ENCODE measurements at regions not wholly inside any gene's neighbourhood (a gene's known extent, or its start where the extent isn't known, plus 50 kb on each side); places are given as distances from the start of the nearest gene placed in this dataset.
"Not testable (repeated sequence)": the region's sequence is repeated elsewhere in the genome, so short reads cannot be mapped to it uniquely, and the experiment has no call there.

DNA sequence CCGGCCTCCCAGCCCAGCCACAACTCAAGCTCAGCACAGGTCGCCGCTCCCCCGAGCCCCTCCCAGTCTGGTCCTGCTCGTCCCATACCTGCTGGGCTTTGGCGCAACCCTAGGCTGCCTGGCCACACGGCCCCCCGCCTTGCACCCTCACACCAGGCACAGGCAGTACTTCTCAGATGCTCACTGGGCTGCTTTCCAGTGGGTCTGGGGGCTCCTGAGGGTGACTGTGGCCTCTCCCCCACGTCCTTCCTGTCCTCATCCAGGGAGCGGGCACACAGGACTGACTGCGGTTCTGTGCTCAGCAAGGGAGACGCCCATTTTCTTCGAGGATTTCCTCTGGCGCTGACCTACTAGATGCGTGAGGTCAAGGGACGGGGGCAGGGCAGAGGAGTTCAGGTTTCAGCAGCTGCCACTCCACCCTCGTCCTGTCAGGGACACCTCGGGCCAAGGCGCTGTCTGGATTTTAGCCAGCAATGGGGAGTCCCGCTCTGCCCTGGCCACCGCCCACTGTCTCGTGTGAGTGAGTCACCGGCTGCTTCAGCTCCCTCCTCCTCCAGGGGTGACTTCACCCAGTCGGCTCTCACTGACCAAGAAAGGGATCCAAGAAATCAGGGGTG is 115.8 kb downstream of the NPIPB11 start:
- DNase-seq (ENCODE audit: low read depth, low spot score) (peak; percentile 44), FAIRE-seq (peak; percentile 23), ATAC-seq (peak; percentile 96)
- Histone ChIP-seq H3K9ac (ENCODE audit: control insufficient read depth, insufficient read depth, low read length) (no peak overlapping the region), H3K79me2 (ENCODE audit: control insufficient read depth, insufficient read depth, low read length) (no peaks in the 10 kb centered on the region), H3K27me3 (replicated peaks in 1 of 2; ENCODE audit: control insufficient read depth in 2 of 2, insufficient read depth in 2 of 2, low read length in 1 of 2) (no peaks in the 10 kb centered on the region), H3K36me3 (ENCODE audit: control insufficient read depth in 2 of 2, insufficient read depth in 2 of 2, low read length in 1 of 2) (no peaks in the 10 kb centered on the region), H2AFZ (ENCODE audit: control insufficient read depth, low read depth, low read length) (no peak overlapping the region), H3K27ac (ENCODE audit: control insufficient read depth, insufficient read depth) (no peak overlapping the region), H3K4me2 (ENCODE audit: control insufficient read depth, insufficient read depth) (0 out of 2 replicates have a peak overlapping the region, but pooled peaks have one; percentile 25), H3K4me1 (ENCODE audit: control insufficient read depth, insufficient read depth, low read length) (peaks cover 4% of the 10 kb centered on the region; the same call in 1 of the 2 replicates), H4K20me1 (ENCODE audit: control insufficient read depth, insufficient read depth) (no peaks in the 10 kb centered on the region), H3K9me3 (replicated peaks; ENCODE audit: control insufficient read depth, insufficient read depth, low read length) (no peaks in the 10 kb centered on the region), H3K4me3 (no peak overlapping the region)
- POLR2A ChIA-PET: no interaction called here
- SMC1A ChIA-PET (ENCODE audit: uncharacterized antibody, unreplicated experiment): interaction anchor here (0.6 kb wide), 1 partner anchor 133 kb away, joined by 3 read pairs; no protein-coding TSS in a partner anchor
- RAD21 ChIA-PET (ENCODE audit: unreplicated experiment): no interaction called here
- in situ Hi-C loops (cut with MboI) (no loop called here), intact Hi-C loops (cut with micrococcal nuclease; ENCODE audit: unreplicated experiment) (no loop called here)
- CTCF ChIA-PET: no interaction called here
- 19% methylated on average over 14 of the region's 24 CpGs for WGBS (ENCODE audit: insufficient coverage, insufficient replicate concordance, low lambda C conversion rate, missing lambda C conversion rate)
- TF ChIP-seq, protein P1, sequence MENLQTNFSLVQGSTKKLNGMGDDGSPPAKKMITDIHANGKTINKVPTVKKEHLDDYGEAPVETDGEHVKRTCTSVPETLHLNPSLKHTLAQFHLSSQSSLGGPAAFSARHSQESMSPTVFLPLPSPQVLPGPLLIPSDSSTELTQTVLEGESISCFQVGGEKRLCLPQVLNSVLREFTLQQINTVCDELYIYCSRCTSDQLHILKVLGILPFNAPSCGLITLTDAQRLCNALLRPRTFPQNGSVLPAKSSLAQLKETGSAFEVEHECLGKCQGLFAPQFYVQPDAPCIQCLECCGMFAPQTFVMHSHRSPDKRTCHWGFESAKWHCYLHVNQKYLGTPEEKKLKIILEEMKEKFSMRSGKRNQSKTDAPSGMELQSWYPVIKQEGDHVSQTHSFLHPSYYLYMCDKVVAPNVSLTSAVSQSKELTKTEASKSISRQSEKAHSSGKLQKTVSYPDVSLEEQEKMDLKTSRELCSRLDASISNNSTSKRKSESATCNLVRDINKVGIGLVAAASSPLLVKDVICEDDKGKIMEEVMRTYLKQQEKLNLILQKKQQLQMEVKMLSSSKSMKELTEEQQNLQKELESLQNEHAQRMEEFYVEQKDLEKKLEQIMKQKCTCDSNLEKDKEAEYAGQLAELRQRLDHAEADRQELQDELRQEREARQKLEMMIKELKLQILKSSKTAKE (IDR thresholded peaks at IDR 0.05; ENCODE audit: low read depth, poor library complexity, severe bottlenecking): peak; percentile 30
- peak; percentile 86 for TF ChIP-seq NR2F1 (conservative IDR thresholded peaks at IDR 0.05)
- TF ChIP-seq BHLHE40 (IDR thresholded peaks at IDR 0.05; ENCODE audit: borderline replicate concordance in 1 of 2, low read depth in 2 of 2, low read length in 1 of 2): peak; percentile 60 to 88
- 0 out of 2 replicates have a peak, but pooled peaks have one; percentile 12 for TF ChIP-seq RUNX3 (IDR thresholded peaks at IDR 0.05; ENCODE audit: low read length)
- no peak for TF ChIP-seq PAX8 (IDR thresholded peaks at IDR 0.05)
- 0 out of 2 replicates have a peak, but pooled peaks have one; percentile 19 for TF ChIP-seq IKZF1 (conservative IDR thresholded peaks at IDR 0.05)
- TF ChIP-seq, protein P2, sequence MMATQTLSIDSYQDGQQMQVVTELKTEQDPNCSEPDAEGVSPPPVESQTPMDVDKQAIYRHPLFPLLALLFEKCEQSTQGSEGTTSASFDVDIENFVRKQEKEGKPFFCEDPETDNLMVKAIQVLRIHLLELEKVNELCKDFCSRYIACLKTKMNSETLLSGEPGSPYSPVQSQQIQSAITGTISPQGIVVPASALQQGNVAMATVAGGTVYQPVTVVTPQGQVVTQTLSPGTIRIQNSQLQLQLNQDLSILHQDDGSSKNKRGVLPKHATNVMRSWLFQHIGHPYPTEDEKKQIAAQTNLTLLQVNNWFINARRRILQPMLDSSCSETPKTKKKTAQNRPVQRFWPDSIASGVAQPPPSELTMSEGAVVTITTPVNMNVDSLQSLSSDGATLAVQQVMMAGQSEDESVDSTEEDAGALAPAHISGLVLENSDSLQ (IDR thresholded peaks at IDR 0.05): peak; percentile 21; the same call in 1 of the 2 replicates
- TF ChIP-seq JUNB (IDR thresholded peaks at IDR 0.05): peak; percentile 24
- no peak for TF ChIP-seq WRNIP1 (IDR thresholded peaks at IDR 0.05; ENCODE audit: borderline replicate concordance, low read depth, low read length)
- 0 out of 2 replicates have a peak, but pooled peaks have one; percentile 21 for TF ChIP-seq NBN (IDR thresholded peaks at IDR 0.05)
- peak; percentile 59; the same call in 1 of the 2 replicates for TF ChIP-seq TCF12 (IDR thresholded peaks at IDR 0.05; ENCODE audit: low read depth, low read length)
- no peak for TF ChIP-seq CEBPB (IDR thresholded peaks at IDR 0.05; ENCODE audit: borderline replicate concordance in 1 of 2, low read depth in 2 of 2, low read length in 2 of 2)
- no TSS peak for BruUV-seq (replicated peaks)

DNA sequence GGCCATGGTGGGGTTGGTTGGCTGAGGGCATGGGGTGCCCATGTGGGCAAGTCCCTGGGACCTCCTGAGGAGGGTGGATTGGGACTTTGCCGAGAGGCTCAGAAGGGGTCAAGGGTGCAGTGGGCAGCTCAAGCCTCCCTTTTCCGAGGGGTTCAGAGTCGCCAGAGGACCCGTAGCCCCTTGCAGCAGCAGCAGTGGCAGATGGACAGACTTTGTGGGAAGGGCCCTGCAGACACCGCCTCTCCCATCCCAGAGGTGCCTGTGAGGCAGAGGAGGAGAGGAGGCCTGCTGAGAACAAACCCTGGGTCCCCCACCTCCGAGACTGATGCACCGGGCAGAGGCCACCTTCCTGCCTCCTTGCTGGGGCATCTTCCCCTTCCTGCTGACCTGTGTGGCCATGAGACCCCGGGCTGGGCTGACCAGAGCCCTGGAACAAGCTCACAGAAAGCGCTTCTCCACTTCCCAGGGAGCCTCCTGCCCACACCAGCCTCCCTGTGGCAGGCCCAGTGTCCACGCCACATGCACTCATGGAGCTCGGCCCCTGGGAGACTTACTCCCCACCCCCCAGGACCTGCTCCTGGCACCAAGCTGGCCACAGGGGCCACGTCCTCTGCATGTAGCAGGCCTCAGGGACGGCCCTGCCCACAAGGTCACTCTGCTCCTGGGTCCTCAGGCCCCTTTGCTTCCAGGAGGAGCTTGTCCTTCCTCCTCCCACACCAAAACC is 116.8 kb downstream of the NPIPB11 start:
- H4K20me1 ChIP-seq (ENCODE audit: control insufficient read depth, insufficient read depth); RAD21 ChIA-PET (ENCODE audit: unreplicated experiment); ATAC-seq; FAIRE-seq; H3K9me3 ChIP-seq (replicated peaks; ENCODE audit: control insufficient read depth, insufficient read depth, low read length); BruUV-seq (replicated peaks); intact Hi-C loops (cut with micrococcal nuclease; ENCODE audit: unreplicated experiment); H3K36me3 ChIP-seq (ENCODE audit: control insufficient read depth in 2 of 2, insufficient read depth in 2 of 2, low read length in 1 of 2); DNase-seq (ENCODE audit: low read depth, low spot score); H3K4me2 ChIP-seq (ENCODE audit: control insufficient read depth, insufficient read depth); H3K27ac ChIP-seq (ENCODE audit: control insufficient read depth, insufficient read depth); CTCF ChIA-PET; H3K79me2 ChIP-seq (ENCODE audit: control insufficient read depth, insufficient read depth, low read length); H3K27me3 ChIP-seq (replicated peaks in 1 of 2; ENCODE audit: control insufficient read depth in 2 of 2, insufficient read depth in 2 of 2, low read length in 1 of 2); H2AFZ ChIP-seq (ENCODE audit: control insufficient read depth, low read depth, low read length); H3K4me3 ChIP-seq; in situ Hi-C loops (cut with MboI); H3K4me1 ChIP-seq (ENCODE audit: control insufficient read depth, insufficient read depth, low read length); H3K9ac ChIP-seq (ENCODE audit: control insufficient read depth, insufficient read depth, low read length); POLR2A ChIA-PET; SMC1A ChIA-PET (ENCODE audit: uncharacterized antibody, unreplicated experiment): not testable (repeated sequence)
- 38% methylated on average over 12 of the region's 13 CpGs for WGBS (ENCODE audit: insufficient coverage, insufficient replicate concordance, low lambda C conversion rate, missing lambda C conversion rate)

Measured in GM12878 (cell line).